ENCODE measurements at regions not wholly inside any gene's neighbourhood (a gene's known extent, or its start where the extent isn't known, plus 50 kb on each side); places are given as distances from the start of the nearest gene placed in this dataset.

- no peak for TF ChIP-seq CTCF (IDR thresholded peaks at IDR 0.05; ENCODE audit: borderline replicate concordance, control extremely low read depth, extremely low read depth, insufficient read depth, missing control alignments)
- in situ Hi-C loops (cut with MboI; ENCODE audit: low sequenced_read_pairs, unreplicated experiment), result no loop called here
These were observed 252.7 kb upstream of the TARS1 start for GRCh38 chr5:33188089-33188488.

DNA sequence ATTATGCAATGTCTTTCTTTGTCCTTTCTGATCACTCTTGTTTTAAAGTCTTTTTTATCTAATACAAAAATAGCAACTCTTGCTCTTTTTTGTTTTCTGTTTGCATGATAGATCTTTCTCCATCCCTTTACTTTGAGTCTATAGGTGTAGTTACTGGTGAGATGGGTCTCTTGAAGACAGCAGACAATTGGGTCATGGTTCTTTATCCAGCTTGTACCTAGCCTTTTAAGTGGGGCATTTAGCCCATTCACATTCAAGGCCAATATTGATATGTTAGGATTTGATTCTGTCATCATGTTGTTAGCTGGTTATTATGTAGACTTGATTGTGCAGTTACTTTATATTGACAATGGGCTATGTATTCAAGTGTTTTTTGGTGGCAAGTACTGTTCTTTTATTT is 245.9 kb upstream of the TARS1 start:
- in situ Hi-C loops (cut with MboI; ENCODE audit: low sequenced_read_pairs, unreplicated experiment), result no loop called here
- TF ChIP-seq CTCF (IDR thresholded peaks at IDR 0.05; ENCODE audit: borderline replicate concordance, control extremely low read depth, extremely low read depth, insufficient read depth, missing control alignments), result no peak
- DNase-seq (ENCODE audit: low spot score), result no peak

More at GRCh38 chr5:33188089-33188488, 252.7 kb upstream of the TARS1 start:
- no peak for DNase-seq (ENCODE audit: low spot score)

- no peak for DNase-seq (ENCODE audit: low spot score)
- TF ChIP-seq CTCF (IDR thresholded peaks at IDR 0.05; ENCODE audit: borderline replicate concordance, control extremely low read depth, extremely low read depth, insufficient read depth, missing control alignments), result no peak
- in situ Hi-C loops (cut with MboI; ENCODE audit: low sequenced_read_pairs, unreplicated experiment), result no loop called here
These were observed 245.2 kb upstream of the TARS1 start for GRCh38 chr5:33195431-33196165.

DNA sequence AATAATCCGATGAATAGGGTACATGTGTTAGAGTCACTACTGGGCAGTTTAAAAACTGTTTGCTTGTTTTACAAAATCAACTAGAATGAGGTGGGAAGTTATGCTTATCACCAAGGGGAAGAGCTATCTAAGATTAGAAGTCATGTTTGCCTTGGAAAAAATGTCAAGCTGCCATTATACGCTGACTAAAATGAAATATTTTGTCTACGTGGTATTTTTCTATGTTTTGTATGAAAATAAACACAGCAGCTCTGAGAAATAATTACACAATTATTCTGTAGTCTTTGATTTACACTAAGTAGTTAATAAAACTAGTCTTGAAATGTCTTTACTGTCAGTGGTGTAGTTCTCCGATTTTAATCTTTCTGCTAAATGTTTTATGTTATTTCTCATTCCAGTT is 241.9 kb upstream of the TARS1 start:
- DNase-seq (ENCODE audit: low spot score), result no peak
- in situ Hi-C loops (cut with MboI; ENCODE audit: low sequenced_read_pairs, unreplicated experiment), result no loop called here
- no peak for TF ChIP-seq CTCF (IDR thresholded peaks at IDR 0.05; ENCODE audit: borderline replicate concordance, control extremely low read depth, extremely low read depth, insufficient read depth, missing control alignments)

DNA sequence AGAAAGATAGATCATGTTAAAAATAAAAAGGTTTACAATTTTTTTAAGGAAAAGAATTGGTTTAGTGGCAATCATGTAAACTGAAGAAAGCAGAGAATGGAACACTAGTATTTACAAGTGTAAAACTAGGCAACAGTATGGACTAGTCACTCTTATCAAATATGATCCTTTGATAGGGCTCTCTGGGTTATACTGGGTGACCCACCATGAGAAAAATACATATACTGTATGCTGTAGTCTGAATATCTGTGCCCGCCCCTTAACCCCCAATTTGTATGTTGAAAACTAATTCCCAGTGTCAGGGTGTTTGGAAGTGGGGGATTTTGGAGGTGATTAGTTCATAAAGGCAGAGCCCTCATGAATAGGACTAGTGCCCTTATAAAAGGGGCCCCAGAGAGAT is 236.8 kb upstream of the TARS1 start:
- no peak for DNase-seq (ENCODE audit: low spot score)
- no peak for TF ChIP-seq CTCF (IDR thresholded peaks at IDR 0.05; ENCODE audit: borderline replicate concordance, control extremely low read depth, extremely low read depth, insufficient read depth, missing control alignments)
- in situ Hi-C loops (cut with MboI; ENCODE audit: low sequenced_read_pairs, unreplicated experiment), result no loop called here

- no peak for TF ChIP-seq CTCF (IDR thresholded peaks at IDR 0.05; ENCODE audit: borderline replicate concordance, control extremely low read depth, extremely low read depth, insufficient read depth, missing control alignments)
- no peak for DNase-seq (ENCODE audit: low spot score)
- in situ Hi-C loops (cut with MboI; ENCODE audit: low sequenced_read_pairs, unreplicated experiment), result no loop called here
These were observed 235.7 kb upstream of the TARS1 start for GRCh38 chr5:33205079-33205478.
